GM23338 (cell line): ENCODE measurements at regions not wholly inside any gene's neighbourhood (a gene's known extent, or its start where the extent isn't known, plus 50 kb on each side); places are given as distances from the start of the nearest gene placed in this dataset.

ENCODE experiments used
- CREB1 ChIP-seq: fragments of 250-450 bp; sonication (Bioruptor Pico); IDR thresholded peaks from 2 replicates; pipeline ENCODE4 v1.5.0; 2020; ENCODE audit warnings: low read depth, mild to moderate bottlenecking, moderate library complexity
- EZH2 ChIP-seq: fragments of 200-600 bp; sonication (generic); IDR thresholded peaks from one replicate; pipeline ENCODE4 v1.8.0; 2017; ENCODE audit warnings: antibody characterized with exemption, mild to moderate bottlenecking, low read depth; ENCODE audit not compliant: unreplicated experiment
- EZH2phosphoT487 ChIP-seq: fragments of 200-600 bp; sonication (generic); IDR thresholded peaks from one replicate; pipeline ENCODE4 v1.8.1; 2018; ENCODE audit warnings: antibody characterized with exemption; ENCODE audit not compliant: unreplicated experiment
- JUNB ChIP-seq: IDR thresholded peaks from one replicate; pipeline ENCODE4 v1.6.1; 2016; ENCODE audit warnings: antibody characterized with exemption; ENCODE audit not compliant: unreplicated experiment
- POLR2AphosphoS5 ChIP-seq: IDR thresholded peaks from 2 replicates; pipeline ENCODE4 v1.6.1; 2016; ENCODE audit warnings: antibody characterized with exemption, low read depth
- REST ChIP-seq: IDR thresholded peaks from one replicate; pipeline ENCODE4 v1.6.1; 2018; ENCODE audit warnings: antibody characterized with exemption; ENCODE audit not compliant: unreplicated experiment
- TF ChIP-seq, protein P1 (sequence below), 2 experiments: fragments of 200-600 bp in 1 of 2; sonication (generic) in 1 of 2; conservative IDR thresholded peaks; 2 replicates each; pipeline versions ENCODE4 v1.5.1 to v1.6.1; 2016 to 2017; ENCODE audit warnings: antibody characterized with exemption in 2 of 2, low read depth in 2 of 2, mild to moderate bottlenecking in 2 of 2, moderate library complexity in 1 of 2

GRCh38 chr7:7048213-7048612 lies 134.1 kb upstream of the C1GALT1 start:
- TF ChIP-seq JUNB (no peak), REST (no peak), EZH2 (no peak), EZH2phosphoT487 (no peak), CREB1 (CRISPR knock-in tag) (no peak), POLR2AphosphoS5 (no peak)
- TF ChIP-seq, protein P1, sequence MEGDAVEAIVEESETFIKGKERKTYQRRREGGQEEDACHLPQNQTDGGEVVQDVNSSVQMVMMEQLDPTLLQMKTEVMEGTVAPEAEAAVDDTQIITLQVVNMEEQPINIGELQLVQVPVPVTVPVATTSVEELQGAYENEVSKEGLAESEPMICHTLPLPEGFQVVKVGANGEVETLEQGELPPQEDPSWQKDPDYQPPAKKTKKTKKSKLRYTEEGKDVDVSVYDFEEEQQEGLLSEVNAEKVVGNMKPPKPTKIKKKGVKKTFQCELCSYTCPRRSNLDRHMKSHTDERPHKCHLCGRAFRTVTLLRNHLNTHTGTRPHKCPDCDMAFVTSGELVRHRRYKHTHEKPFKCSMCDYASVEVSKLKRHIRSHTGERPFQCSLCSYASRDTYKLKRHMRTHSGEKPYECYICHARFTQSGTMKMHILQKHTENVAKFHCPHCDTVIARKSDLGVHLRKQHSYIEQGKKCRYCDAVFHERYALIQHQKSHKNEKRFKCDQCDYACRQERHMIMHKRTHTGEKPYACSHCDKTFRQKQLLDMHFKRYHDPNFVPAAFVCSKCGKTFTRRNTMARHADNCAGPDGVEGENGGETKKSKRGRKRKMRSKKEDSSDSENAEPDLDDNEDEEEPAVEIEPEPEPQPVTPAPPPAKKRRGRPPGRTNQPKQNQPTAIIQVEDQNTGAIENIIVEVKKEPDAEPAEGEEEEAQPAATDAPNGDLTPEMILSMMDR (conservative IDR thresholded peaks at IDR 0.05; ENCODE audit: low read depth in 2 of 2) = no peak
